ENCODE measurements at regions not wholly inside any gene's neighbourhood (a gene's known extent, or its start where the extent isn't known, plus 50 kb on each side); places are given as distances from the start of the nearest gene placed in this dataset.

DNA sequence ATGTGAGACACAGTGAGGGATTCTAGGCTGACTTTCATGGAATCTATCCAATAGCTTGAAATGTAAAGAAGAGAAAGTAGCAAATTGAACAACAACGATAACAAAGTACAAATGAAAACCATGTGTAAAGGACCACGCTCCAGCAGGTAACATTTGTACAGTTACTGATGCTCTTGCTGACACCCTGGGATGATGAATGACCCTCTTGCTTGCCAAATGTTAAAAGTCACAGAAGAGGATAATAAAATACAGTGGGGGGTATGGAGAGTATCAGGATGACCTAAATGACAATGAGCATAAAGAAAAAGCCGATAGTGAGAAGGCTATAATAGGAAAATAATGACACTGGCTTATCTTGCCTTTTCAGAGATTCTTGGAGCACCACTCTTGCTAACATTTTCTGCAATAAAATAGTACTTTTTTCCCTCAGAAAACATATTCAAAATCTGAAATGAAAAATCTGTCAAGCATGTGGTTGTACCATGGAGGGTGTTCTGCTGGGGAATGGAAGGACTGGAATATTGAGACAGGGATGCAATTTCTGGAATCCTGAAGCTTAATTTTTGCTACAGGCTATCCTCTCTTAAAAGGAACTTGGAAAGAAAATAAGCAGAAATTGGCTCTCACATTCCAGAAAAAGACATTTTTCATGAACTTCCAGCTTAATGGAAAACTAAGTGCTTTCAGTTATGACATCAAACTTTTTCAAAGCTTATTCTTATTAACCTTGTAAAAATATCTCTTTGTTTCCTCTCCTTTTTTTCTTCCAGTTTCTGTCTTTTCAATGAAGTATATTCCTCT is 303.2 kb upstream of the GHITM start:
- no peak for DNase-seq
- H3K4me1 ChIP-seq (ENCODE audit: control insufficient read depth in 2 of 3, insufficient read depth in 2 of 3, low read depth in 1 of 3, low read length in 3 of 3) = no peaks in the 10 kb centered on the region
- no peaks in the 10 kb centered on the region for H3K9me3 ChIP-seq (ENCODE audit: control insufficient read depth in 2 of 3, insufficient read depth in 1 of 3, low read length in 3 of 3)
- no peak overlapping the region for H3K4me3 ChIP-seq (ENCODE audit: low read length in 3 of 3)
- H3K27me3 ChIP-seq (ENCODE audit: control insufficient read depth, insufficient read depth, low read length) = no peaks in the 10 kb centered on the region
- H3K27ac ChIP-seq (ENCODE audit: low read depth in 2 of 2, low read length in 2 of 2) = no peak overlapping the region
- H3K9ac ChIP-seq (ENCODE audit: low read length in 3 of 3) = no peak overlapping the region
- no peak for FAIRE-seq
- intact Hi-C loops (cut with DNase I) = no loop called here
- TF ChIP-seq, protein P1, sequence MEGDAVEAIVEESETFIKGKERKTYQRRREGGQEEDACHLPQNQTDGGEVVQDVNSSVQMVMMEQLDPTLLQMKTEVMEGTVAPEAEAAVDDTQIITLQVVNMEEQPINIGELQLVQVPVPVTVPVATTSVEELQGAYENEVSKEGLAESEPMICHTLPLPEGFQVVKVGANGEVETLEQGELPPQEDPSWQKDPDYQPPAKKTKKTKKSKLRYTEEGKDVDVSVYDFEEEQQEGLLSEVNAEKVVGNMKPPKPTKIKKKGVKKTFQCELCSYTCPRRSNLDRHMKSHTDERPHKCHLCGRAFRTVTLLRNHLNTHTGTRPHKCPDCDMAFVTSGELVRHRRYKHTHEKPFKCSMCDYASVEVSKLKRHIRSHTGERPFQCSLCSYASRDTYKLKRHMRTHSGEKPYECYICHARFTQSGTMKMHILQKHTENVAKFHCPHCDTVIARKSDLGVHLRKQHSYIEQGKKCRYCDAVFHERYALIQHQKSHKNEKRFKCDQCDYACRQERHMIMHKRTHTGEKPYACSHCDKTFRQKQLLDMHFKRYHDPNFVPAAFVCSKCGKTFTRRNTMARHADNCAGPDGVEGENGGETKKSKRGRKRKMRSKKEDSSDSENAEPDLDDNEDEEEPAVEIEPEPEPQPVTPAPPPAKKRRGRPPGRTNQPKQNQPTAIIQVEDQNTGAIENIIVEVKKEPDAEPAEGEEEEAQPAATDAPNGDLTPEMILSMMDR (IDR thresholded peaks at IDR 0.05; ENCODE audit: borderline replicate concordance, extremely low read depth, insufficient read depth) = no peak
- H3K36me3 ChIP-seq (ENCODE audit: control insufficient read depth in 2 of 3, insufficient read depth in 3 of 3, low read length in 3 of 3) = no peaks in the 10 kb centered on the region

DNA sequence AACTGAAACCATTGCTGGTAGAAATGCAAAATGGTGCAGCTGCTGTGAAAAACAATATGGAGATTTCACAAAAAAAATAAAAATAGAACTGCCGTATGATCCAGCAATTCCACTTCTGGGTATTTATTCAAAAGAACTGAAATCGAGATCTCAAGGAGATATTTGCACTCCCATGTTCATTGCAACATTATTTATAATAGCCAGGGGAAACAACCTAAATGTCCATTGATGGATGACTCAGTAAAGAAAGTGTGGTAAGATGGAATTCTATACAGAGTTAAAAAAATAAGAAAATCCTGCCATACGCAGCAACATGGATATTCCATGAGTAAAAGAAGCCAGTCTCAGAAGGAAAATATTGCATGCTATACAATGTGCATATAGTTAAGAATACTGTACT is 290.6 kb upstream of the GHITM start:
- no peaks in the 10 kb centered on the region for H3K27me3 ChIP-seq (ENCODE audit: control insufficient read depth, insufficient read depth, low read length)
- intact Hi-C loops (cut with DNase I) = no loop called here
- TF ChIP-seq, protein P1 (IDR thresholded peaks at IDR 0.05; ENCODE audit: borderline replicate concordance, extremely low read depth, insufficient read depth) = no peak
- FAIRE-seq (no peak), DNase-seq (no peak)
- H3K9me3 ChIP-seq (ENCODE audit: control insufficient read depth in 2 of 3, insufficient read depth in 1 of 3, low read length in 3 of 3) = no peaks in the 10 kb centered on the region
- H3K9ac ChIP-seq (ENCODE audit: low read length in 3 of 3) = no peak overlapping the region
- no peaks in the 10 kb centered on the region for H3K4me1 ChIP-seq (ENCODE audit: control insufficient read depth in 2 of 3, insufficient read depth in 2 of 3, low read depth in 1 of 3, low read length in 3 of 3)
- no peak overlapping the region for H3K27ac ChIP-seq (ENCODE audit: low read depth in 2 of 2, low read length in 2 of 2)
- H3K36me3 ChIP-seq (ENCODE audit: control insufficient read depth in 2 of 3, insufficient read depth in 3 of 3, low read length in 3 of 3) = no peaks in the 10 kb centered on the region
- no peak overlapping the region for H3K4me3 ChIP-seq (ENCODE audit: low read length in 3 of 3)

DNA sequence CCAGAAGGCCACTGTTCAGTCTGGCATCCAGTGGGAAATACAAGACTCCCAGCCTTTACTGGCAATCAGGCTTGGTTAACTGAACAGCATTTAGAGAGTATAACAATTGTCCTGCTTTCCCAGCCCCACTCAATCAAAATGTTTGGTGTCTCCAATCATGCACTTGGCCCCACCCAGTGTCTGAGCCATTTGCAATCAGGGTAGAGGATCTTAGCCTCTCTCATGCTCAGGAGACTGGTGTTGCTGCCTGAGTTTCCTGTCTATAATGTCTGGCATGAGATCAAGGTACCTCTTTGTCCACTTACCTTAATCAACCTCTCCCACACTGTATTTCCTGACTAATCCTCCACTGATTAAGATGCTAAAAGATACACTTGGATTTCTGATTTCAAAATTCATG is 290.2 kb upstream of the GHITM start:
- intact Hi-C loops (cut with DNase I) = no loop called here
- H3K27ac ChIP-seq (ENCODE audit: low read depth in 2 of 2, low read length in 2 of 2) = no peak overlapping the region
- peaks cover 0 to 3% (median 0%) of the 10 kb centered on the region in 3 donors for H3K9me3 ChIP-seq (ENCODE audit: control insufficient read depth in 2 of 3, insufficient read depth in 1 of 3, low read length in 3 of 3)
- FAIRE-seq (no peak), DNase-seq (no peak)
- no peak overlapping the region for H3K4me3 ChIP-seq (ENCODE audit: low read length in 3 of 3)
- no peak overlapping the region for H3K9ac ChIP-seq (ENCODE audit: low read length in 3 of 3)
- no peaks in the 10 kb centered on the region for H3K36me3 ChIP-seq (ENCODE audit: control insufficient read depth in 2 of 3, insufficient read depth in 3 of 3, low read length in 3 of 3)
- no peaks in the 10 kb centered on the region for H3K4me1 ChIP-seq (ENCODE audit: control insufficient read depth in 2 of 3, insufficient read depth in 2 of 3, low read depth in 1 of 3, low read length in 3 of 3)
- TF ChIP-seq, protein P1 (IDR thresholded peaks at IDR 0.05; ENCODE audit: borderline replicate concordance, extremely low read depth, insufficient read depth) = no peak
- H3K27me3 ChIP-seq (ENCODE audit: control insufficient read depth, insufficient read depth, low read length) = no peaks in the 10 kb centered on the region
